D721Med (cell line): ENCODE measurements at regions not wholly inside any gene's neighbourhood (a gene's known extent, or its start where the extent isn't known, plus 50 kb on each side); places are given as distances from the start of the nearest gene placed in this dataset.

Source experiments
- DNase-seq: peaks from one replicate; pipeline ENCODE4 v3.0.0; 2011; ENCODE audit warnings: low spot score; ENCODE audit not compliant: insufficient read length
- FAIRE-seq: peaks from 2 replicates; lab custom pipeline; 2011; peaks lifted over from hg19 to GRCh38; lab: Jason Lieb, UNC
- CTCF ChIP-seq: IDR thresholded peaks from 2 replicates; pipeline ENCODE4 v1.5.1; 2012; ENCODE audit warnings: mild to moderate bottlenecking, control low read depth; ENCODE audit not compliant: insufficient read depth; ENCODE audit errors: missing control alignments

- no peak for TF ChIP-seq CTCF
- FAIRE-seq (no peak), DNase-seq (no peak)
These were observed 194.6 kb upstream of the LHX5 start for GRCh38 chr12:113666223-113666622.

- FAIRE-seq (no peak), DNase-seq (no peak)
- no peak for TF ChIP-seq CTCF
These were observed 193.8 kb upstream of the LHX5 start for GRCh38 chr12:113665457-113665856.

- FAIRE-seq (no peak), DNase-seq (peak; percentile 81)
- TF ChIP-seq CTCF = no peak
These were observed 192.6 kb upstream of the LHX5 start for GRCh38 chr12:113664224-113664681.

GRCh38 chr12:113663396-113663795, 191.7 kb upstream of the LHX5 start:
- FAIRE-seq (no peak), DNase-seq (no peak)
- TF ChIP-seq CTCF = no peak

- DNase-seq = no peak
- peak; percentile 32 for FAIRE-seq
- no peak for TF ChIP-seq CTCF
These were observed 189.3 kb upstream of the LHX5 start for GRCh38 chr12:113660936-113661335.

GRCh38 chr12:113659416-113659815, 187.7 kb upstream of the LHX5 start:
- no peak for TF ChIP-seq CTCF
- FAIRE-seq (peak; percentile 16), DNase-seq (peak; percentile 32)

GRCh38 chr12:113659015-113659414, 187.3 kb upstream of the LHX5 start:
- no peak for TF ChIP-seq CTCF
- DNase-seq (no peak), FAIRE-seq (no peak)
